ENCODE measurements at regions not wholly inside any gene's neighbourhood (a gene's known extent, or its start where the extent isn't known, plus 50 kb on each side); places are given as distances from the start of the nearest gene placed in this dataset.

DNA sequence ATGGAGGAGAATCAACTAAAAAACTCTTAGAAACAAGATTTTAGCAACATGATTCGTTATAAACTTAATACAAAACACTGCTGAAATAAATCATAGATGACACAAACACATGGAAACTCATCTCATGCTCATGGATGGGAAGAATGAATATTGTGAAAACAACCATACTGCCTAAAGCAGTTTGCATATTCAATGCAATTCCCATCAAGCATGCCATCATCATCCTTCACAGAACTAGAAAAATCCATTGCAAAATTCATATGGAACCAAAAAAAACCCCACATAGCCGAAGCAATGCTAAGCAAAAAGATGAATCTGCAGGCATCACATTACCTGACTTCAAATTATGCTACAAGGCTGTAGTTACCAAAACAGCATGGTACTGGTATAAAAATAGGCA lies 1015.8 kb upstream of the GRIA3 start:
- DNase-seq (ENCODE audit: low spot score) = no peak
- Histone ChIP-seq H3K4me3 (no peak overlapping the region), H3K27ac (no peak overlapping the region)
- TF ChIP-seq, protein P1, sequence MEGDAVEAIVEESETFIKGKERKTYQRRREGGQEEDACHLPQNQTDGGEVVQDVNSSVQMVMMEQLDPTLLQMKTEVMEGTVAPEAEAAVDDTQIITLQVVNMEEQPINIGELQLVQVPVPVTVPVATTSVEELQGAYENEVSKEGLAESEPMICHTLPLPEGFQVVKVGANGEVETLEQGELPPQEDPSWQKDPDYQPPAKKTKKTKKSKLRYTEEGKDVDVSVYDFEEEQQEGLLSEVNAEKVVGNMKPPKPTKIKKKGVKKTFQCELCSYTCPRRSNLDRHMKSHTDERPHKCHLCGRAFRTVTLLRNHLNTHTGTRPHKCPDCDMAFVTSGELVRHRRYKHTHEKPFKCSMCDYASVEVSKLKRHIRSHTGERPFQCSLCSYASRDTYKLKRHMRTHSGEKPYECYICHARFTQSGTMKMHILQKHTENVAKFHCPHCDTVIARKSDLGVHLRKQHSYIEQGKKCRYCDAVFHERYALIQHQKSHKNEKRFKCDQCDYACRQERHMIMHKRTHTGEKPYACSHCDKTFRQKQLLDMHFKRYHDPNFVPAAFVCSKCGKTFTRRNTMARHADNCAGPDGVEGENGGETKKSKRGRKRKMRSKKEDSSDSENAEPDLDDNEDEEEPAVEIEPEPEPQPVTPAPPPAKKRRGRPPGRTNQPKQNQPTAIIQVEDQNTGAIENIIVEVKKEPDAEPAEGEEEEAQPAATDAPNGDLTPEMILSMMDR (IDR thresholded peaks at IDR 0.05) = no peak

DNA sequence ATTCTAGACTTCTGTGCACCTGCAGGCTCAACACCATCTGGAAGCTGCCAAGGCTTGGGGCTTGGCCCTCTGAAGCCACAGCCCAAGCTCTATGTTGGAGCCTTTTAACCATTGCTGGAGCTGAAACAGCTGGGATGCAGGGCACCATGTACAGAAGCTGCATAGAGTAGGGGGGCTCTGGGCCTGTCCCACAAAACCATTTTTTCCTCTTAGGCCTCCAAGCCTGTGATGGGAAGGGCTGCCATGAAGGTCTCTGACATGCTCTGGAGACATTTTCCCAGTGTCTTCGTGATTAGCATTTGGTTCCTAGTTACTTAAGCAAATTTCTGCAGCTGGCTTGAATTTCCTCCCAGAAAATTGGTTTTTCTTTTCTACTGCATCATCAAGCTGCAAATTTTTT lies 999.3 kb upstream of the GRIA3 start:
- no peak for DNase-seq (ENCODE audit: low spot score)
- no peak overlapping the region for H3K4me3 ChIP-seq
- TF ChIP-seq, protein P1 (IDR thresholded peaks at IDR 0.05) = no peak
- H3K27ac ChIP-seq = no peak overlapping the region

DNA sequence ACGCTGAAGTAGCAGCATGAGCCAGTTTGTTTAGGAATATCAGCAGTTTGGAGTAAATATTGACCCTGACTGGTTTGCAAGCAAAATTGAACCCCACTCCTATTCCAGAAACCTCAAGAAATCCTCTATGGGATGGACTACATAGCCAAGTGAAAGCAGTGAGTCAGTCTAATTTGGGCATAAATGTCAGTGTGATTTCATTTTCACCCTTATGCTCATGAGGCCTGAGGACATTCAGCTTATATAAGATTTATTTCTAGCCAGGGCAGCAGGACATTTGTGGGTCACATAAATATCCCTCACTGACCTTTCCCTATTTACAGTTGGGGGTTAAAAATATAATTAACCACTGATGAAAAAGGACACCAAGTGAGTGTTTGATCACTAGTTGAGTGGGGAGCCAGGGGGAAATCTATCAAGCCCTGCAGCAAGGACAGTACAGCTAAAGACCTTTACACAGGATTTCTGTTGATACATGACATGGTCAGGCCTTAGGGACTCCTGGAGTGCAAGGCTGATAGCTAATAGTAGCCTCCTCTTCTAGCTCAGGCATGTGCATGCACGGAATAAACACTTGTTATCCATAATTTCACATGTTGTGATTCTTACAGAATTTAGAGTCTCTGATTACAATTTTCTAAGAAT lies 996.9 kb upstream of the GRIA3 start:
- no peak overlapping the region for H3K27ac ChIP-seq
- DNase-seq (ENCODE audit: low spot score) = no peak

DNA sequence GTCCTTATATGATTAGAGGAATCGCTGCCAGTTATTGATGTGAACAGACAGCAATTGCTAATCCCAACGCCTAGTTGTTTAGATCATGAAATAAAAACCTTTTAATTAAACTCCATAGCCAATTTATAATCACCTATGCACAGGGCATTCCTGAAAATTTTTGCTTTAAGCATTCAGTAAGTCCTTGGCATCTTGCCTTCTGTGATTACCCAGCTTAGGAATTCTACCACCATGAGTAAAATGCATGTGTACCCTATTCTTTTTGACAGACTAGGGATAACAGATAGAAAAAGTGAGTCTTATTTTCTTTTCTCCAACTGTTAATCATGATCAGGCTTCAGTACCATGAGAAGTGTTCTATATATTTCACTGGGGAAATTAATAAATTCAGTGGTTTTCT lies 995.3 kb upstream of the GRIA3 start:
- DNase-seq (ENCODE audit: low spot score) = no peak
- TF ChIP-seq, protein P1 (IDR thresholded peaks at IDR 0.05) = no peak
- Histone ChIP-seq H3K4me3 (no peak overlapping the region), H3K27ac (no peak overlapping the region)

More for the DNA sequence above, 996.9 kb upstream of the GRIA3 start:
- TF ChIP-seq, protein P1 (IDR thresholded peaks at IDR 0.05) = no peak
- no peak overlapping the region for H3K4me3 ChIP-seq

DNA sequence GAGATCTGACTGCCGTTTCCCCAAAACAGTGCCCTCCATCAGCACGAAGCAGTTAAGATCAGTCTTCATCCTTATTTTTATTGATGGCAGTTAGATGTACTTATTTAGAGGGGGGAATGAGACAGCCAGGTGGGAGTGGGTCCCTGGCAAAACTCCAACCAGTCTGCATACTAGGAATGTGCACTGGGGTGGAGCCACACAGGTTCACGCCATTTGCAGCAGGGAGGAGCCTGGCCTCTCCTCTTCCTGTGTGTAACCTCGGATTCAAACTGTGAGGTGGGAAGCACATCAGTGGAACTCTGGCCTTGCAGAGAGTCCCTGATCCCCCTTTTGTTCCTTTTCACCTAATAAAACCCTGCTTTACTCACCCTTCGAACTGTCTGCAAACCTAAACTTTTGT lies 987.7 kb upstream of the GRIA3 start:
- H3K4me3 ChIP-seq = no peak overlapping the region
- no peak for DNase-seq (ENCODE audit: low spot score)
- TF ChIP-seq, protein P1 (IDR thresholded peaks at IDR 0.05) = no peak
- no peak overlapping the region for H3K27ac ChIP-seq

DNA sequence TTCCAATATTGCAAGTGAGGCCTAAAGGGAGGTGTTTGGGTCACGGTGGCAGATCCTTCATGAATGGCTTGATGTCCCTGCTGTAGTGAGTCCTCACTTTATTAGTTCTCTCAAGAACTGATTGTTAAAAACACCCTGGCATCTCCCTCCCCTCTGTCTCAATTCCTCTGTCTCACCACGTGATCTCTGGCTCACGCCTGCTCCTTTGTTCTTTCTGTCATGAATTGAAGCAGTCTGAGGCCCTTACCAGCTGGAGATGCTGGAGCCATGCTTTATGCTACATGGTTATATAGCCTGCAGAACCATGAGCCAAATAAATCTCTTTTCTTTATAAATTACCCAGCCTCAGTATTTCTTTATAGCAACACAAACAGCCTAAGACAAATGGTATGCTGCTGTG lies 980.7 kb upstream of the GRIA3 start:
- TF ChIP-seq, protein P1 (IDR thresholded peaks at IDR 0.05) = no peak
- Histone ChIP-seq H3K27ac (no peak overlapping the region), H3K4me3 (no peak overlapping the region)
- DNase-seq (ENCODE audit: low spot score) = no peak

DNA sequence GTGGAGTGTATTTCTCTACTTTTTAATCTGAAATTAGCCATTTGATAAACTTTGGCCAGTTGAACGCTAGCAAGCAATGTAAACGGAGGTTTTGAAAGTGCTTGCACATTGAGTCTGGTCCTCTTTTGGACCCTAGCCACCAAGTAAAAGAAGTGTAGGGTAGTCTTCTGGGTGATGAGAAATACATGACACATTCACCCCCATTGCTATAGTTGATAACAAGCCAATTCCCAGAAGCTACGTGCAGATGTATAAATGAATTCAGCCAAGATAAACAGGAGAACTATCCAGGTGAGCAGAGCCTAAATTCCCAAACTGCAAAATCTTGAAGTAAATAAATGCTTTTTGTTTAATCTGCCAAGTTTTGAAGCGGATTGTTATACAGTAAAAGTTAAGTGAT lies 965.4 kb upstream of the GRIA3 start:
- DNase-seq (ENCODE audit: low spot score) = no peak
- no peak overlapping the region for H3K27ac ChIP-seq
- H3K4me3 ChIP-seq = no peak overlapping the region
- TF ChIP-seq, protein P1 (IDR thresholded peaks at IDR 0.05) = no peak

All from coronary artery (tissue), 2 donors.